Lower leg skin (tissue), 3 donors: ENCODE measurements at regions not wholly inside any gene's neighbourhood (a gene's known extent, or its start where the extent isn't known, plus 50 kb on each side); places are given as distances from the start of the nearest gene placed in this dataset.

ENCODE experiments used
- POLR2A ChIP-seq, 2 donors: fragments of 450-650 bp; IDR thresholded peaks; one replicate each; pipeline ENCODE4 v1.6.1; 2016 to 2017; ENCODE audit warnings: antibody characterized with exemption in 2 of 2, mild to moderate bottlenecking in 1 of 2, moderate library complexity in 1 of 2
- TF ChIP-seq, protein P1 (sequence below), 3 donors: fragments of 450-650 bp; IDR thresholded peaks; one replicate each; pipeline ENCODE4 v1.5.1; 2016; ENCODE audit warnings: antibody characterized with exemption in 3 of 3, mild to moderate bottlenecking in 3 of 3, moderate library complexity in 2 of 3

- TF ChIP-seq, protein P1, sequence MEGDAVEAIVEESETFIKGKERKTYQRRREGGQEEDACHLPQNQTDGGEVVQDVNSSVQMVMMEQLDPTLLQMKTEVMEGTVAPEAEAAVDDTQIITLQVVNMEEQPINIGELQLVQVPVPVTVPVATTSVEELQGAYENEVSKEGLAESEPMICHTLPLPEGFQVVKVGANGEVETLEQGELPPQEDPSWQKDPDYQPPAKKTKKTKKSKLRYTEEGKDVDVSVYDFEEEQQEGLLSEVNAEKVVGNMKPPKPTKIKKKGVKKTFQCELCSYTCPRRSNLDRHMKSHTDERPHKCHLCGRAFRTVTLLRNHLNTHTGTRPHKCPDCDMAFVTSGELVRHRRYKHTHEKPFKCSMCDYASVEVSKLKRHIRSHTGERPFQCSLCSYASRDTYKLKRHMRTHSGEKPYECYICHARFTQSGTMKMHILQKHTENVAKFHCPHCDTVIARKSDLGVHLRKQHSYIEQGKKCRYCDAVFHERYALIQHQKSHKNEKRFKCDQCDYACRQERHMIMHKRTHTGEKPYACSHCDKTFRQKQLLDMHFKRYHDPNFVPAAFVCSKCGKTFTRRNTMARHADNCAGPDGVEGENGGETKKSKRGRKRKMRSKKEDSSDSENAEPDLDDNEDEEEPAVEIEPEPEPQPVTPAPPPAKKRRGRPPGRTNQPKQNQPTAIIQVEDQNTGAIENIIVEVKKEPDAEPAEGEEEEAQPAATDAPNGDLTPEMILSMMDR (IDR thresholded peaks at IDR 0.05): no peak
- TF ChIP-seq POLR2A (IDR thresholded peaks at IDR 0.05): no peak
Observed at GRCh38 chr3:174477491-174477890, 381.6 kb upstream of the NAALADL2 start.
